ENCODE measurements at regions not wholly inside any gene's neighbourhood (a gene's known extent, or its start where the extent isn't known, plus 50 kb on each side); places are given as distances from the start of the nearest gene placed in this dataset.
A peak's percentile ranks its signal among the peaks of the same experiment; 100 is the strongest.

DNA sequence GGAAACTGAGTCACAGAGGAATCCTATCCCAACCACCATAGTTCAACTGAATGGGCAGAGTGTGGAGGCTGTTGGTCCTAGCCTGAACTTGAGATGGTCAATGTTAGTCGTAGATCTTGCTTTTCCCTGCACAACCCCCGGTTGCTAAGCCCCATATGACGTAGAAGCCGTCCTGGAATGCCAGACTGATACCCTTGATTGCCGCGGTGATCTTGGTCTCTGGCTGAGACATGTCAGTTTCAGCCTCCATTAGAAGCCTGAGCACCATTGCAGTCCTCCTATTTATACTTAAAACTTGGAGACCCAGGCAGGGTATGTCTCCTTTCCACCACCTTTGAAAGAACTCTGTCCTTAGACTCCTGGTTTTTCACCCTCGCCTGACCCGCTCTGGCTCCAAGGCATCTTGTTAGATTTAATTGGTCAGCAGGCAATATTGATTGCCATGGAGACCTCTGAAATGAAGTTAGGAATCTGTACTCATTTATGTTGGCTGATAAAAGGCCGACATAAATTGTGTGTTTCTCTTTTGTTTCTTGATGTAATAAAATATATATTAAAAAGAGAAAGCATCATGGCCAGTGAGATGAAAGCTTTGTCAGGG is 53.4 kb downstream of the RPLP1 start:
- no peak for DNase-seq

DNA sequence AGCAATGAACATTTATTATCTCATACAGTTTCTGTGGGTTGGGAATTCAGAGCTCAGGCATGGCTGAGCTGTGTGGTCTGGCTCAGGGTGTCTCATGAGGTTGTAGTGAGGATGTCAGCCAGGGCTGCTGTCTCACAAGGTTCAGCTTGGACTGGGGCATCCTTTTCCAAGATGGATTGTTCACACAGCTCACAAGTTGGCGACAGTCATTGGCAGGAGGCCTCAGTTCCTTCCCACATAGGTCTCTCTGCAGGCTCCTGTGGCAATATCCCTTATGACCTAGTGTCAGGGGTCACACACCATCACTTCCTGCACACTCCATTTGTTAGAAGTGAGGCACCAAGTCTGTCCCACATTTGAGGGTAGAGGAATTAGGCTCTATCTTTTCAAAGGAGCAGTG is 56.0 kb downstream of the RPLP1 start:
- no peak for DNase-seq

DNA sequence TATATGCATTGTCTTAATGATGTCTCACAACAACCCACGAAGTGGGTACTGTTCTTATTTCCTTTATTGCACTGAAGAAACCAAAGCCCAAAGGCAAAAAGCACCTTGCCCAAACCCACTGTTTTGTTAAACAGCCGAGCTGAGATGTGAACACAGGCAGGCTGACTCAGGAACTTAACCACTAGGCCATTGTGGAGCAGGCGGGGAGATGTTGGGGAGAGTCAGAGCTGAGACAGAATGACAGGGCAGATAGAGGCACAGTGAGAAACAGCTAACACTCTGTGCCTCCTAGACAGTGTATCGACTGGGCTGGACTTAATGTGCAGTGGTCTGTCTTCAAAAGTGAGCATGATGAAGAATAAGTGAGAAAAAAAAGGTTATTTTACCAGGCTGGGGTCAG is 56.5 kb downstream of the RPLP1 start:
- DNase-seq: no peak

- no peak for DNase-seq
Measured at GRCh38 chr15:69510556-69510955, 57.9 kb downstream of the RPLP1 start.

DNA sequence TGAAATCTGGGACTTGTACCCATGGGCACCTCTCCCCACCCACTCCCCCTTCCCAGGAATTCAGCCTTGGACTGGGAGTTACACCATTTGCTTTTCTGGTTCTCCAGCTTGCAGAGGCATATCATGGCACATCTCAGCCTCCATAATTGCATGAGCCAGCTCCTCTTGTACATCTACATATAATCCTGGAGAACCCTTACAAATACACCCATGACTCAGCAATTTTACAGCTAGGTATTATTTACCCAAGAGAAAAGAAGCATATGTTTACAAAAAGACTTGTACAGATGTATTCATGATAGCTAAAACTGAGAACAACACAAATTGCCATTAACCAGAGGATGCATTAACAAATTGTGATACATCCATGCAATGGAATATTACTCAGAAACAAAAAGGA is 58.4 kb downstream of the RPLP1 start:
- no peak for DNase-seq

GRCh38 chr15:69511716-69512340 is 59.2 kb downstream of the RPLP1 start:
- no peak for DNase-seq

DNA sequence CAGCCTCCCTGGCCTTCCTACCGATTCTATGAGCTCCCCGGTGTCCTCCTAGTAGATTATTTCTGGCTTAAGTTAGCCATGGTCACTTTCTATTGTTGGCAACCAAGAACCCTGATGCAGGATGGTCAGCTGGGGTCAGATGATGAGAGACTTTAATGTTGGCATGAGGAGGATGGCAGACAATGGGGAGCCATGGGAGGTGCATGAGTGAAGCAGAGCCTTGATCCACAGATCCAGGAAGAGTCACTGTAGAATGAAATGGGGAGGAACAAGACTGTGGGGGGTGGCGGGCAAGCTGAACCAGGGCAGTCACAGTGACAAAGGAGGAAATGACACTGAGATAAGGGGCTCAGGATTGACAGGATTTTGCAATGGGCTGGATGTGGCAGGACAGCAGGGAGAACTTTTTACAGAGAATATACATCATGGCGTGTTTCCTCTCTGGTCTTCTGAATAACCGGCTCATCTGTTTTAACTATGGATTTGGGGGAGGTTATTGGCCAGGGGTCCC is 60.9 kb downstream of the RPLP1 start:
- DNase-seq: no peak

DNA sequence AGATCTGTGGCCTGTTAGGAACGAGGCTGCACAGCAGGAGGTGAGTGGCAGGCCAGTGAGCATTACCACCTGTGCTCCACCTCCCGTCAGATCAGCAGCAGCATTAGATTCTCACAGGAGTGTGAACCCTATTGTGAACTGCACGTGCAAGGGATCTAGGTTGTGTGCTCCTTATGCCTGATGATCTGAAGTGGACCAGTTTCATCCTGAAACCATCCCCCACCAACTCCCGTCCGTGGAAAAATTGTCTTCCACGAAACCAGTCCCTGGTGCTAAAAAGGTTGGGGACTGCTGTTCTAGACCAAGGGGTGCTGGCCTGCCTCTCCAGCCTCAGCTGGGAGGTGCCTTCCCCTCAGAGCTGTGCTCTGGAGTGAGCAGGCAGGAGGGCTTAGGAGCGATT is 61.4 kb downstream of the RPLP1 start:
- DNase-seq: no peak

DNA sequence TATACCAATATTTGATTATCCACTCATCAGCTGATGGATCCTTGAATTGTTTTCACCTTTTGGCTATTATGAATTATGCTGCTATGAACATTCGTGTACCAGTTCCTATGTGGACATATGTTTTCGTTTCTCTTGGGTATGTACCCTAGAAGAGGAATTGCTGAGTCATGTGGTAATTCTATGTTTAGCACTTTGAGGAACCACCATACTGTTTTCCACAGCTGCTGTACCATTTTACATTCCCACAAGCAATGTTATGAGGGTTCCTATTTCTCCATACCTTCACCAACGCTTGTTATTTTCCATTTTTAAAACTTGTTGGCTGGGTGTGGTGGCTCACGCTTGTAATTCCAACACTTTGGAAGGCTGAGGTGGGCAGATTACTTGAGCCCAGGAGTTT is 62.9 kb downstream of the RPLP1 start:
- no peak for DNase-seq

DNA sequence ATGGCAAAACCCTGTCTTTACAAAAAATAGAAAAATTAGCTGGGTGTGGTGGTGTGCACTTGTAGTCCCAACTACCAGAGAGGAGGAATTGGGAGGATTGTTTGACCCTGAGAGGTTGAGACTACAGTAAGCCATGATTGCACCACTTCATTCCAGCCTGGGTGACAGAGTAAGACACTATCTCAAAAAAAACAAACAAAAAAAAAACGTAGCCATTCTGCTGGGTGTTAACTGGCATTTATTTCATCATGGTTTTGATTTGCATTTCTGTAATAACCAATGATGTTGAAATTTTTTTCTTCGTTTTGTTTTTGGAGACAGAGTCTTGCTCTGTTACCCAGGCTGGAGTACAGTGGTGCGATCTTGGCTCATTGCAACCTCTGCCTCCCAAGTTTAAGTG is 63.3 kb downstream of the RPLP1 start:
- no peak for DNase-seq

DNA sequence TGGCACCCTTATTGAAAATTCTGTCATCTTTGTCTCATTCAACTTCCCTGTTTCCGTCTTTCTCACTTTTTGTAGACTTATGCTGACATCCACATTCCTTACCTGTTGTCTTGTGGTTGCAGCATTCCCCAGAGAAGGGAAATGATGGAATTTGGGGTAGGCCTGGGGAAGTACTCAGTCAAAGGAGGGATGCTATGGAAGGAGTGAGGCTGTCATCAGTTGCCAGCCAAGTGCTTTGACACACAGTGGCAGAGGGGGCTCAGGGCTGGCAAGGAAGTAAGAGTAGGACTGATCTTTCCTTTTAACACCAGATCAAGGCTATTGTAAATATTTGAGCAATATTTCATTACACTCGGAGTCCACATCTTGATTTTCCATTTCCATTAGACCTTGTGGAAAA is 64.4 kb downstream of the RPLP1 start:
- DNase-seq: no peak

DNA sequence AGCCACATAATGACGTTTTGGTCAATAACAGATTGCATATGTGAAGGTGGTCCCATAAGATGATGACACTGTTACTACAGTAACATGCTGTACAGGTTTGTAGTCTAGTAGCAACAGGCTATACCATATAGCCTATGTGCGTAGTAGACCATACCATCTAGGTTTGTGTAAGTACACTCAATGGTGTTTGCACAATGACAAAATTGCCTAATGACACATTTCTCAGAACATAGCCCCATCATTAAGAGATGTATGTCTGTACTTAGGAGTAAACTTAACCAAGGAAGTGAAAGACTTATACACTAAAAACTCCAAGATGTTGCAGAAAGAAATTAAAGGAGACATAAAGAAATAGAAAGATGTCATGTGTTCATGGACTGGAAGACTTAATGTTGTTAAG is 66.2 kb downstream of the RPLP1 start:
- no peak for DNase-seq

GRCh38 chr15:69520067-69520466 is 67.4 kb downstream of the RPLP1 start:
- DNase-seq: no peak

DNA sequence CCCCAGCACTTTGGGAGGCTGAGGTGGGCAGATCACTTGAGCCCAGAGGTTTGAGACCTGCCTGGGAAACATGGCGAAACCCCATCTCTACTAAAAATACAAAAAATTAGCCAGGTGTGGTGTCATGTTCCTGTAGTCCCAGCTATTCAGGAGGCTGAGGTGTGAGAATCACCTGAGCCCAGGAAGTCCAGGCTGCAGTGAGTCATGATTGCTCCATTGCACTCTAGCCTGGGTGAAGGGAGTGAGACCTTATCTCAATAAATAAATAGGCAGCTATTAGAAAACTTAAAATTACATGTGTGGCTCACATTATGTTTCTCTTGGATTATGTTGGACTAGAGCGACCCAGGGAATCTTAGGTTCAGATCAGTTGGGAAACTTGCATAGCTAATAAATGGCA is 69.7 kb downstream of the RPLP1 start:
- no peak for DNase-seq

- DNase-seq: peak in 49 of 56 donors; percentile 12 to 87 (median 59)
Measured at GRCh38 chr15:69523010-69524001, 70.7 kb downstream of the RPLP1 start.

DNA sequence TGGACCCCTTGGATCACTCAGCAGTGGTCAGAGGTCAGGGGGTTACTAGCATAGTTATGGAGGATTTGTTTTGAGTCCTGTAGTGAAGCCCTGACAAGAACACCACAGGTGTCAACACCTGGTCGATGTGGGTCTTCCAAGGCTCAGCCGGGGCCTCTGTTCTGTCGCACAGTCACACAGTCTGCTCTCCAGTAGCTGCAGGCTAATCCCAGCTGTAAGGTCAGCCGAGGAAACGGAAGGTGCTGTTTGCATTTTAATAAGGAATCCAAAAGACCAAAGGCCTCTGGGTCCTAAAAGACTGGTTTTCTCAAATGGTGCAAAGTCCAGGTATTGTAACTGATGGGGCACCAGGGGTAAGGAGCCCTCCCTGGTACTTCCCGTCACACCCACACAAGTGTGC is 71.7 kb downstream of the RPLP1 start:
- peak in 8 of 56 donors; percentile 5 to 26 (median 14) for DNase-seq

GRCh38 chr15:69524814-69525213 is 72.2 kb downstream of the RPLP1 start:
- DNase-seq: peak in 26 of 56 donors; percentile 5 to 56 (median 20)

GRCh38 chr15:69525543-69525942 is 72.9 kb downstream of the RPLP1 start:
- DNase-seq: no peak

GRCh38 chr15:69526081-69527061 is 73.8 kb downstream of the RPLP1 start:
- peak in 6 of 56 donors; percentile 6 to 20 (median 12) for DNase-seq

- no peak for DNase-seq
Measured at GRCh38 chr15:69529141-69529540, 76.5 kb downstream of the RPLP1 start.
